GM11168 (cell line): ENCODE measurements at regions not wholly inside any gene's neighbourhood (a gene's known extent, or its start where the extent isn't known, plus 50 kb on each side); places are given as distances from the start of the nearest gene placed in this dataset.

ENCODE experiments used
- in situ Hi-C: fragments of 300-500 bp; cut with MboI; formaldehyde crosslinking; loops from one replicate; pipeline ENCODE4 v1.12.0; 2022; ENCODE audit warnings: low sequenced_read_pairs; ENCODE audit not compliant: unreplicated experiment

DNA sequence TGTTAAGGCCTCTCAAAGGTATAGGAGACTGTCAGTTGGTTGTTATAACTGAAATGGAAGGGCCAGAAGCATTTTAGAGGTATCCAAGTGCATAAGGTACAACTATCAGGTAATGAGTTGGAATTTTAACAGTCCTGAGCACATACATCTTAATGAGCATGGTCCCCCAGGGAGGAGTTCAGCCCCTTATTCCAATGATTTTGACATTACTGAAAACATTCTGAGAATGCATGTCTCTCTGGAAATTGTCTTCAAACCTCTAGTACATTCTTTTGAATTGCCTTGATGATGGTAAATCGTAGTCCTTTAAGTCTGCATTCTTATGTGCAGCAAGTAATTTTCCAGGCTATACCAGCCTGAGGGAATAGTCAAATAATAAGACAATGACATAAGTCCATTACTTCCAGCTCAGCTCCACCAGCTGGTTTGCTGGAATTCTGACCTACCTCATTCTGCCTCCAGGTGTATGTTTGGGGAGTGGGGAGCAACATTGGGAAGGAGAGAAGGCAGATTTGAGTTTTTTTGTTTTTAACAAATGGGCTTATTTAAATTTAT is 239.2 kb downstream of the MSRB3 start:
- in situ Hi-C loops = no loop called here

- in situ Hi-C loops = no loop called here
These were observed 240.3 kb downstream of the MSRB3 start for GRCh38 chr12:65518771-65519170.

GRCh38 chr12:65520658-65521057 is 242.2 kb downstream of the MSRB3 start:
- in situ Hi-C loops = no loop called here

DNA sequence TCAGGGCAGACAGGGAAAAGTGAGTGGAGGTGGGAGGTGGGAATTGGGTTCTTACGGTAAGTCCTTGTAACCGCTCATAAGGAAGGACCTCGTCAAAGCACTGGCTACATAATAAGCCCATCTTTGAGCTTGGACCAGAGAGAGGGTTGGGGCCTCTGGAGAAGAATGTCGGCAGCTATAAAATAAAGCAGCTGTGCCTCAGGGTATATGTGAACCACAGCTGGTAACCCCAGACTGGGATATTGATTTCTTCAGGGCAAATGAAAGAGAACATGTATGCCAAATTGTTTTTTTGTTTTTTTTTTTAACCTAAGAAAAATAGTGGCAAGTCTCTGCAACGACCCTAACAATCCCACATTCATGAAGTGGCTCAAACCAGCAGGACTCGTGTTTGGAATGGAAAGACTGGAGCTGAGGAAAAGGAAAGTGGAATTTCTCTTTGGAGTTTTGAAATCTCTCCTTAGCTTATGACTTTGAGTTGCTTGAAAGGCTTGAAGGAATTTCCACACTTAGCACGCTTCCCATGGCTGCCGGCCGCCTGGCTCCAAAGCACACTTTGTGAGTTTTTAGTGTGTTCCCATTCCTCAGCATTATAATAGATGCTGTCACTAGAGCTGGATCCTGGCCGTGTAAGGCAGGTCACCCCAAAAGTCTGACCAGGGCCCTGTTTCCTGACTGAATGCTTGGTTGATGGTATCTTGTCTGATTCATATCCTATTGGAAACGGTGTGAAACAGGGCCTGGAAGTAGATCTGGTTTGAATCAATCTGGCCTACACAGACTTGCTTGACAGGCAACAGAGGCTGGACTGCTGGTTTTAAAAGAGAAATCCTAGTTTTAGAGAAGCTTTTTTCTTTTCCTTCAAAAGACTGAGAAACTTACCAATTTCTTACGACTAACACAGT is 244.7 kb downstream of the MSRB3 start:
- in situ Hi-C loops = no loop called here

GRCh38 chr12:65524666-65525065 is 246.2 kb downstream of the MSRB3 start:
- in situ Hi-C loops = no loop called here

DNA sequence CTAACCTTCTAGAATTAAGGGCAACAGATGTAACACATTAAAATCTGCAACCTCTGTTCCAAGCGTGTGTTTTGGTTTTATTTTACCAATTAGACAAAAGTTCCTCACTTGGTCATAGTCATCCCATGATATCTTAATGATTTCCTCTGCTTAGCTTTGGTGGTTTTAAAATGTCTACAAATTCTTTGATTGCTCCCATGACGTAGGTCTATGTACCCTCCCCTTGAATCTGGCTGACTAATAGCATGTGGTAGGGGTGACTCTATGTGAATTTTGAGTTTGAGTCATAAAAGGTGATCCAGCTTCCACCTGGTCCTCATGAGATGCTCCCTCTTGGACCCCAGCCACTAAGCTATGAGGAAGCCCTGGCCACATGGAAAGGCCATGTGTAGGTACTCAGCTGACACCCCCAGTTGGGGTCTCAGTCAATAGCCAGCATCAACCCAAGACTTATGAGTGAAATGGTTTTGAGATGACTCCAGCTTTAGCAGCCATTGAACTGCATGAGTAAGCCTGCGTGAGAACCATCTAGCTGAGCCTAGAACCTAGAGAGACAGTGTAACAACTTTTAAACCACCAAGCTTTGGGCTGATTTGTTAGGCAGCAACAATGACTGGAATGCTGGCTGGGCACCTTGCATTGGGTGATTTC is 247.1 kb downstream of the MSRB3 start:
- in situ Hi-C loops = no loop called here

- in situ Hi-C loops = no loop called here
These were observed 247.8 kb downstream of the MSRB3 start for GRCh38 chr12:65526311-65526710.

- in situ Hi-C loops = no loop called here
These were observed 249.6 kb downstream of the MSRB3 start for GRCh38 chr12:65528127-65528526.

DNA sequence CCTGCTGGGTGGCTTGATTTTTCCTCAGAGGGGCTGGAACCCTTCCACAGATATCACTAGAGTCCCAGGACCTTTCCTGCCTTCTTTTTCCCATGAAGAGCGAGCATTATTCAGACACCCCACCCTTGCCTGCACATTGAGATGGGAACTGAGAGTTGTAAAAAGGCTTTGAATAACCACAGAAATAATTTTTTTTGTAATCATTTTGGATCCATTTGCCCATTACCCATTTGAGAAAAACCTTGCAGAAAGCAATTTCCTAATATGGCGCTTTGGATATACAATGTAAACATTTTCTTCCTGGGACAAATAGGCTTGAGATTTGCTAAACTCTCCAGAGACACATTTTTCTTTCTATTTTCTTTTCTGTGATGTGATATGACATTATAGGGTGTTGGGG is 250.6 kb downstream of the MSRB3 start:
- in situ Hi-C loops = no loop called here

- in situ Hi-C loops = no loop called here
These were observed 251.4 kb downstream of the MSRB3 start for GRCh38 chr12:65529771-65530435.

DNA sequence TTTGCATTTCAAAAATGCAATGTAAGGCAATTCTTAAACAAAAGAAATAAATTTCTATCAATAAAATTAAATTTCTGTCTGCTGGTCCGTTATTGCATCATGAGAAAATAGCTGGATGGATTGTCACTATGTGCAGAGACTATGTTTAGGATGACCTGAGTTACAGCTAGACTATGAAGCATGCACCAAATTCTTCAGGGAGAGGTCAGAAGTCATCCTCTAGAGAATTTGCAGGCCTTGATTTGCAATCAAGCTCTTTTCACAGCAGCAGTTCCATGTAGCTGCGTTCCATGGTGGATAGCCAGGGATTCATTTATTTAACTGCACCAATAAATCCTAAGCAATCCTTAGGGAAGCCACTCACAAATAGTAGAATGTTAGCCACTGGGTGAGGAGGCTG is 253.7 kb downstream of the MSRB3 start:
- in situ Hi-C loops = no loop called here

DNA sequence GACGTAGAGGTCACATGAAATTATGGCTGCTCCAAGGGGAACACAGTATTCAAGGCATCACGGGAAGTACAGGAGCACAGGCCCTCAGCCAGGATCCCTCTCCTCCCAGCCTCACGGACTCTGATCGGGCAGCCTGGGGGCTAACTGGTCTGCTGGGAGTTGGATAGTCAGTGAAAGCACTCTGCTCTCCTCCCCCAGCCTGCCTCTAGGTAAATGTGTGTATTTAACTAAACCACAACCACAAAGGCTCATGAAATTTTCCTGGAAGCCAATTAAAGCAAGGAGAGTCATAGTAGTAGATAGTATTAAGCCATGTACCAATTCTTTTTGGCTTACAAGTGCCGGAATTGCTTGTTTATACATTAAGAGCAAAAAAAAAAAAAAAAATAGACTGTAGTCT is 254.3 kb downstream of the MSRB3 start:
- in situ Hi-C loops = no loop called here

DNA sequence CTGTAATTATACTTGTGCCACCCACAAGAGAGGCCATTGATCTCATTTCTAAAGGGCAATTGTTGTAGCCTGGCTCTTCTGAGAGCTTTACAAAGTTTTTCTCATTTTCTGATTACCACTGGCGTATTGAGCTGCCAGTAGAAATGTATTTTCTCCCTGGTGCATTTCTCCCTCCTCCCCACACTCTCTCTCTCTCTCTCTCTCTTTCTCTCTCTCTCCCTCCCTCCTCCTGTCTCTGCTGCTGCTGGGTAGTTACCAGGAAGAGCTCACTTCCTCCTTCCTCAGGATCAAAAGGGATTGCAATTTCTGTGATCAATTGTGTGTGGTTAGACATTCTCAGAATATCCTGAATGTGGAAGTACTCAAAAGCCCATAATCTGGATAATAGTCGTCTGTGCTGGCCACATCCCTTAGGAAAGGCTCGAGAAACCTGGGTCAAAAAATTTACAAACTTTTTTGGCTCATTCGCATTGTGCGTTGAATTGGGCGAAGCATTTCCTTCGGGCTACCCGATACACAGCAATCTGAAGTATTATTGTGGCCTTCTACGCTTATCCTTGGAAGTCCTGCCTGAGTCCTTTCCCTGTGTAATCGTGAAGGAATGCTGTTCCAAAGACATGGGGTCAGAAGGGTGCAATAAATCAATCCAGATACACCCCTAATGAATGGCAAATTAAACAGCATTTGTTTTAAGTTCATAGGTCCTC is 254.8 kb downstream of the MSRB3 start:
- in situ Hi-C loops = no loop called here

DNA sequence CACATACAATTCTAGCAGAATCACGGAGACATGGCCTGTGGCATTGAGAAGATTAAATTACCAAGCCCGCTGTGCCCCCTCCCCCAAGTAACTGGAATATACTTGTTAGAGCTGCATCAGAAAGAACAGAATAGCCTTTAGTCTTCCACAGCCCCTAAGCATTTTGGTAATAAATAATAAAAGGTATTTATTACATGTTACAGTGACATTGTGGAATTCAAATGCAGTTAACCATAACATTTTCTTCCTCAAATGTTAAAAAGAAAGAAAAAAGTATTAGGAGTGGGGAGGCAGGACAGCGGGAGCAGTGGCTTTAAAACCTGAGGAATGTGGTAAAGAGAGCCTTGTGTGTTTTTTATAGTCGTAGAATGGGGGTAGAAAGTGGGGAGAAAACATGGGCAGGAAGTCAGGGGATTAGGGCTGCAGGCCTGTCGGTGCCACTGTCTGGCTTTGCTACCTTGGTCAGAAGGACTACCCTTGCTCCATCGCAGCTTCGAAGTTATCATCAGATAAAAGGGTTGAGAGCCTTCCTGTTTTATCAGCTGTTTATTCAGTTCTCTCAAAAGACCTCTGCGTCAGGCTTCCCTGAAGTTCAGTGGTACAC is 255.9 kb downstream of the MSRB3 start:
- in situ Hi-C loops = no loop called here

DNA sequence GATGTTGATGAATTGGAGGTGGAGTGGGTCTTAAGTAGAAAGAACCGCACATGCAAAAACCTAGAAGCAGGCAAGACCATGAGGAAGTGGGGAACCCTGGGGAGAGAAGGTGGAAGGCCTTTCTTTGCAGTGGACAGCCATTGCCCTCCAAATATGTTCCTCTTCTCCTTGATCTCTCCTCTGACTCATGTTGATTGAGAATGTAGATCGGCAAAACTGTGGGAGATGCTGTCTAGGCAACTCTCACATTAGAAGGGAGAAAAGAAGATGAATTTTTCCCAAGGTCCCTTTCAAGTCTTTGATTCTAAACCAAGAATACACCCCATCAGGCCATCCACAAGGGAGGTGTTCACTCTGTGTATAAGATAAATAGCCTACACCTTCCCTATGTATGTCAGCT is 257.5 kb downstream of the MSRB3 start:
- in situ Hi-C loops = no loop called here

- in situ Hi-C loops = no loop called here
These were observed 257.9 kb downstream of the MSRB3 start for GRCh38 chr12:65536351-65536750.

DNA sequence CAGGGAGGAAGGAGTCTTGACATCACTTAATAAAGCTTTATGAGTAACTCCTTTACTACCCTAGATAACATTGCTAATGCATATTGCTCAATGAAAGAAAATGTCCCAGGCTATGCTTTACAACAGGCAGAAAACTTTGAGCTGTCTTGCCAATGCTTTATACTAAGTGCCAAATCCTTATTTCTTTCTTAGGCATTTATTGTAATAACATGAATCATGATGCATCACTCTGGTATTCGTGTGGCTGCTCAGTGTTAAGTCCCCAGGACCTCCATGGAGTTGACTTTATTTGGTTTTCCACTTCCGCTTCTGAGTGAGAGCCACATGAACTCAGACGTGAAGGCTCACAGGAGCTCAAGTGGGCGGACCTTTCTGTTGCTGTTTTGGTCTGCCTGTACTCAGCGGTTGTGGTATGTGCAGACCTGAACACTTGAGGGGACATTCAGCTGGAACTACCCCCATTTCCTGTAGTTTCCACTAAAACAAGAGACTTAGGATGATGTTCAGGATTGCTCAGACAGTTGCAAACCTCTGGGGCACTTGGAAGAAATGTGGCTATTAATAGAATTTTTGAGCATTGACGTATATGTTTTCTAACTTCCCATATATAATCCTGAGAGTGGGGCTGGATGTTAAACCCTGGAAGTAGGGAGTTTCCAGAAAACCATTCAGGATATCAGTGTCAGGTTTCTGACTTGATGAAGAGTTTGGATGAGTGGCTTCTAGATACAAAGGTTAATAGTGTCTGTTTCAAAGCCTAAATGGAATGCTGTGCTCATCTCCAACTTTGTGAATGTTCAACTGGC is 258.6 kb downstream of the MSRB3 start:
- in situ Hi-C loops = no loop called here

DNA sequence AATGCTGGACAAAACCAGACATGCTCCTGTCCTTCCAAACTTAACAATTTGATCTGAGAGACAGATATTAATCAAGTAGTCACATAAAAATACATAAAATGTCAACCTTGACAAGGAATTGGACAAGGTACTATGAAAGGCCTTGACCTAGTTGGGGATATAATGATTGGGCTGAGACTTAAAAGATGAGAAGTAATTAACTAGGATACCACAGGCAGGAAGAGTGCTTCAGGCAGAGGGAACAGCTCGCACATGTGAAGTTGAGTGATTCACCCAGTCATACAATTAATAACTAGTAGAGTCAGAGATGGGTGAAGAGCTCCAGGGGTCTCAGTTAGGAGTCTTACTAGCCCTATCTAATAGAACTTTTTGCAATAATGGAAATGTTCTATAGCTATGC is 259.5 kb downstream of the MSRB3 start:
- in situ Hi-C loops = no loop called here

DNA sequence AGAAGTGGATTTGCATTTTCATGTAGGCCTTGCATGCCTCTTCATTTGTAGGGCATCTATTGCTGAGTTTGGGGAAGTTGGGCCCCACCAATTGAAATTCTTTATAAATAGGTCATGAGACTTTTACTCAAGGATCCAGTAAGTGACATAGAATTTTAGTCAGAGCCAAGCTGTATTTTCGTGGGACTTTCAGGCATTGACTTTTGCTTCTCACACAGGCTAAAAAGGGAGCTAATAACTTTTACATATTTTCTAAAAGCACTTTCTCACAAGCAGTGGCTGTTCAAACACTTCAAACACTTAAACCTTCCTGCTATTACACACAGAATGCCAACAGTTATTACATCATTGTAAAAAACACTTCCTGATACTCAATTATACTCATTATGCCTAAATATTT is 260.5 kb downstream of the MSRB3 start:
- in situ Hi-C loops = no loop called here
